ENCODE measurements at regions not wholly inside any gene's neighbourhood (a gene's known extent, or its start where the extent isn't known, plus 50 kb on each side); places are given as distances from the start of the nearest gene placed in this dataset.

DNA sequence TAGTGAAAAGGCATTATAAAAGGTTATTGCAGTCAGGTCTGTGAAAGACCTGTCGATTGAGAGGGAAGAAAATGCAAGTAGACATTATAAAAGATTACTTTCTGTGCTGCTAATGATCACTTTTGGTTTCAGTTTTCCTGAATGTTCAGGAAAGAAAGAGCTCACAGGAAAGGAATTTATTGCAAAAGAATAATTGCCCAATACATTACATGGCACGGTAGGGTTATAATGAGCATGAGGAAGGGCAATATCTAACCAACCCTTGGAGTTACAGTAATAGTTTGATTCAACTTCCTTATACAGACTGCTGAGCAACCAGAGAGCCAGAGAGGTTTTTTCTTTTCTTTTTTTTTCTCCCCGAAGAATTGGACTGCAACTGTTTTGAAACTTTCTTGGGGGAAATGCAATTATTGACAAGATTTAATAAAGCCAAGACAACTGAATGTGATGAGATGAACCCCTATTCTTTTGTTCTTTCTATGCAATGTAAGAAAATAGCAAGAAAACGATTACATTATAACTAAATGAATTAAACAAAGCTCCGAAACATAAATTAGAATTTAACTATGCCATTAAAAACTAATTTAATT, 247.0 kb downstream of the C4orf33 start:
- peak; percentile 77 for DNase-seq (ENCODE audit: low read depth)
- Histone ChIP-seq H3K36me3 (ENCODE audit: control insufficient read depth, insufficient read depth, low read length) (no peaks in the 10 kb centered on the region), H3K27me3 (ENCODE audit: control insufficient read depth, insufficient read depth, low read length) (no peaks in the 10 kb centered on the region), H3K4me3 (ENCODE audit: low read depth, low read length) (no peak overlapping the region)
- TF ChIP-seq, protein P1, sequence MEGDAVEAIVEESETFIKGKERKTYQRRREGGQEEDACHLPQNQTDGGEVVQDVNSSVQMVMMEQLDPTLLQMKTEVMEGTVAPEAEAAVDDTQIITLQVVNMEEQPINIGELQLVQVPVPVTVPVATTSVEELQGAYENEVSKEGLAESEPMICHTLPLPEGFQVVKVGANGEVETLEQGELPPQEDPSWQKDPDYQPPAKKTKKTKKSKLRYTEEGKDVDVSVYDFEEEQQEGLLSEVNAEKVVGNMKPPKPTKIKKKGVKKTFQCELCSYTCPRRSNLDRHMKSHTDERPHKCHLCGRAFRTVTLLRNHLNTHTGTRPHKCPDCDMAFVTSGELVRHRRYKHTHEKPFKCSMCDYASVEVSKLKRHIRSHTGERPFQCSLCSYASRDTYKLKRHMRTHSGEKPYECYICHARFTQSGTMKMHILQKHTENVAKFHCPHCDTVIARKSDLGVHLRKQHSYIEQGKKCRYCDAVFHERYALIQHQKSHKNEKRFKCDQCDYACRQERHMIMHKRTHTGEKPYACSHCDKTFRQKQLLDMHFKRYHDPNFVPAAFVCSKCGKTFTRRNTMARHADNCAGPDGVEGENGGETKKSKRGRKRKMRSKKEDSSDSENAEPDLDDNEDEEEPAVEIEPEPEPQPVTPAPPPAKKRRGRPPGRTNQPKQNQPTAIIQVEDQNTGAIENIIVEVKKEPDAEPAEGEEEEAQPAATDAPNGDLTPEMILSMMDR (IDR thresholded peaks at IDR 0.05; ENCODE audit: insufficient read depth, low read length, poor library complexity, severe bottlenecking) = no peak

GRCh38 chr4:129344058-129344457, 248.1 kb downstream of the C4orf33 start:
- no peaks in the 10 kb centered on the region for H3K36me3 ChIP-seq (ENCODE audit: control insufficient read depth, insufficient read depth, low read length)
- TF ChIP-seq, protein P1 (IDR thresholded peaks at IDR 0.05; ENCODE audit: insufficient read depth, low read length, poor library complexity, severe bottlenecking) = peak; percentile 72
- no peaks in the 10 kb centered on the region for H3K27me3 ChIP-seq (ENCODE audit: control insufficient read depth, insufficient read depth, low read length)
- H3K4me3 ChIP-seq (ENCODE audit: low read depth, low read length) = no peak overlapping the region
- no peak for DNase-seq (ENCODE audit: low read depth)

- Histone ChIP-seq H3K4me3 (ENCODE audit: low read depth, low read length) (no peak overlapping the region), H3K36me3 (ENCODE audit: control insufficient read depth, insufficient read depth, low read length) (no peaks in the 10 kb centered on the region), H3K27me3 (ENCODE audit: control insufficient read depth, insufficient read depth, low read length) (no peaks in the 10 kb centered on the region)
- TF ChIP-seq, protein P1 (IDR thresholded peaks at IDR 0.05; ENCODE audit: insufficient read depth, low read length, poor library complexity, severe bottlenecking) = no peak
- DNase-seq (ENCODE audit: low read depth) = no peak
Observed at GRCh38 chr4:129345609-129346008, 249.7 kb downstream of the C4orf33 start.

DNA sequence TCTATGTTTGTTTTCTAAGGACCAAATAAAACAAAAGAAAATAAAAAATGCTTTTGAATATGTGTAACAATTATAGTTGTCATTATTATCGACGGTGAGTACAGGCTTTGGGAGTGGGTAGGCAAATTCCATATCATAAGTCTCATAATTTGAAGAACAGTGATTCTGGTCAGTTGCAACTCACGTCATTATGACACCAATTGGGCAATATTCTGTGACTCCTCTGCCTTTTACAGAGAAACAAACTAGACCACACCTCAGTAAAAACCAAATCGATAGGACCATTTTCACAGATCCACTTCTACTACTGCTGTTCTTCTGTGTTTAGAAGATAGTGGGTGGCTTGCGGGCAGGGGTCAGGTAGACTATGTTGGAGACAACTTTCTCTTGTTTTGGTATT, 250.1 kb downstream of the C4orf33 start:
- no peaks in the 10 kb centered on the region for H3K36me3 ChIP-seq (ENCODE audit: control insufficient read depth, insufficient read depth, low read length)
- no peak for DNase-seq (ENCODE audit: low read depth)
- TF ChIP-seq, protein P1 (IDR thresholded peaks at IDR 0.05; ENCODE audit: insufficient read depth, low read length, poor library complexity, severe bottlenecking) = no peak

DNA sequence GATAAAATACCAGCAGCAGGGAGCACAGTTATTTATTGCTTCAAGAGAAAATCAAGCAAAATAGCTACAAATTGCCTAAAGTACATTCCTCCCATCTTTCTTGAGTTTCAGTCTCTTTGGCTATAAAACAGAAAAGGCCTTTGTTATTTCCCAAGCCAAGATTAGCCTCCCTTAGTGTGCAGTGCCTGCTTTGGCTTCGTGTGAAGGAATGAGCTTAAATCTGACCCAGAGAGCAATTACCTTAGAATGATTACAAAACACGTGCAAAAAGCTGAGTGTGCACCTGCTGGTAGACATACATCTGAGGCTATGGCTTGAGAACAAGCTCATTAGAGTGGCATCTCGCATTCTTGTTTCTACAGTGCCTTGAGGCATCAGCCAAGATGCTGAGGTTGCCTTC, 250.8 kb downstream of the C4orf33 start:
- Histone ChIP-seq H3K27me3 (ENCODE audit: control insufficient read depth, insufficient read depth, low read length) (no peaks in the 10 kb centered on the region), H3K4me3 (ENCODE audit: low read depth, low read length) (no peak overlapping the region), H3K36me3 (ENCODE audit: control insufficient read depth, insufficient read depth, low read length) (no peaks in the 10 kb centered on the region)
- TF ChIP-seq, protein P1 (IDR thresholded peaks at IDR 0.05; ENCODE audit: insufficient read depth, low read length, poor library complexity, severe bottlenecking) = no peak
- DNase-seq (ENCODE audit: low read depth) = no peak

More for the DNA sequence above, 250.1 kb downstream of the C4orf33 start:
- Histone ChIP-seq H3K4me3 (ENCODE audit: low read depth, low read length) (no peak overlapping the region), H3K27me3 (ENCODE audit: control insufficient read depth, insufficient read depth, low read length) (no peaks in the 10 kb centered on the region)
